H1 (cell line): ENCODE measurements at regions not wholly inside any gene's neighbourhood (a gene's known extent, or its start where the extent isn't known, plus 50 kb on each side); places are given as distances from the start of the nearest gene placed in this dataset.

Source experiments
- BCL11A ChIP-seq, 2 experiments: IDR thresholded peaks; one replicate each; pipeline ENCODE4 v1.6.1; 2011; ENCODE audit warnings: low read depth in 2 of 2, low read length in 2 of 2, mild to moderate bottlenecking in 2 of 2
- MAX ChIP-seq: IDR thresholded peaks from 2 replicates; pipeline ENCODE4 v1.6.1; 2012; ENCODE audit warnings: inconsistent platforms

GRCh38 chr4:181835348-181835747 lies 407.9 kb upstream of the TENM3 start (continued):
- TF ChIP-seq MAX (no peak), BCL11A (IDR thresholded peaks at IDR 0.05; ENCODE audit: low read depth in 2 of 2, low read length in 2 of 2) (no peak)
